Vagina (tissue), 2 donors: ENCODE measurements at regions not wholly inside any gene's neighbourhood (a gene's known extent, or its start where the extent isn't known, plus 50 kb on each side); places are given as distances from the start of the nearest gene placed in this dataset.

Experiments used
- POLR2A ChIP-seq, 2 donors: fragments of 450-650 bp; IDR thresholded peaks; one replicate each; pipeline ENCODE4 v1.6.1; 2017; ENCODE audit warnings: antibody characterized with exemption in 2 of 2, mild to moderate bottlenecking in 2 of 2, moderate library complexity in 2 of 2
- TF ChIP-seq, protein P1 (sequence below), 3 experiments: fragments of 450-650 bp in 2 of 3; fragments of 200-600 bp in 1 of 3; sonication (generic) in 1 of 3; IDR thresholded peaks; one replicate each; pipeline ENCODE4 v1.5.1; 2017 to 2019; ENCODE audit warnings: antibody characterized with exemption in 3 of 3, mild to moderate bottlenecking in 2 of 3, moderate library complexity in 2 of 3

DNA sequence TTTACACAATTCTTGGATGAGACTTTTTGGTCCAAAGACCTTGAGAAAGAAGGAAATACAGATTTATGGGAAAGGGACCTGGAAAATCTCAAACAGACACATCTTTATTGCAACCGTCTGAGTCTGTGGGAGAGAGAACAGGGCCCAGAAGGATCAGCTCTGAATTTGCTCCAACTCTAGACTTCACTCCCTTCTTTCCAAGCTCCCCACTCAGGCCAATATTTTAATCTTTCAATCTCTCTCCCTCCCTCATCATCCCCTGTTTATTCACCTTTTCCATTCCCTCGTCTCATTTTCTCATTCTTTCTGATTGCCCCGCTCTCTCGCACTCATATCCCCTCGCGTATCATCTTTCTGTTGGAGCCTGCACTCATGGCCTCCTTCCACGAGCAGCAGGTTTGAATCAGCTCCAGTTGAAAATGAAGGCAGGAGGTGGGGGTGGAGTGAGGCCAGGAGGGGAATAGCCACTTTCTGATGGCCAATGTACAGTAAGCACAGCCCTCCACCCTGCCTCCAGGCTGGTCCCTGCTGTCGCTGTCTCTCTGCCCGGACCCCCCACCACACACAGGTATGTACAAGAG lies 63.6 kb upstream of the BOC start:
- TF ChIP-seq, protein P1, sequence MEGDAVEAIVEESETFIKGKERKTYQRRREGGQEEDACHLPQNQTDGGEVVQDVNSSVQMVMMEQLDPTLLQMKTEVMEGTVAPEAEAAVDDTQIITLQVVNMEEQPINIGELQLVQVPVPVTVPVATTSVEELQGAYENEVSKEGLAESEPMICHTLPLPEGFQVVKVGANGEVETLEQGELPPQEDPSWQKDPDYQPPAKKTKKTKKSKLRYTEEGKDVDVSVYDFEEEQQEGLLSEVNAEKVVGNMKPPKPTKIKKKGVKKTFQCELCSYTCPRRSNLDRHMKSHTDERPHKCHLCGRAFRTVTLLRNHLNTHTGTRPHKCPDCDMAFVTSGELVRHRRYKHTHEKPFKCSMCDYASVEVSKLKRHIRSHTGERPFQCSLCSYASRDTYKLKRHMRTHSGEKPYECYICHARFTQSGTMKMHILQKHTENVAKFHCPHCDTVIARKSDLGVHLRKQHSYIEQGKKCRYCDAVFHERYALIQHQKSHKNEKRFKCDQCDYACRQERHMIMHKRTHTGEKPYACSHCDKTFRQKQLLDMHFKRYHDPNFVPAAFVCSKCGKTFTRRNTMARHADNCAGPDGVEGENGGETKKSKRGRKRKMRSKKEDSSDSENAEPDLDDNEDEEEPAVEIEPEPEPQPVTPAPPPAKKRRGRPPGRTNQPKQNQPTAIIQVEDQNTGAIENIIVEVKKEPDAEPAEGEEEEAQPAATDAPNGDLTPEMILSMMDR (IDR thresholded peaks at IDR 0.05), result no peak
- no peak for TF ChIP-seq POLR2A (IDR thresholded peaks at IDR 0.05)
